Adipocyte (in vitro differentiated cells): ENCODE measurements at regions not wholly inside any gene's neighbourhood (a gene's known extent, or its start where the extent isn't known, plus 50 kb on each side); places are given as distances from the start of the nearest gene placed in this dataset.

Source experiments
- DNase-seq: peaks from one replicate; pipeline ENCODE4 v3.0.0-alpha.2; 2015; ENCODE audit warnings: low read depth
- H3K27me3 ChIP-seq: replicated peaks from 2 replicates; pipeline ENCODE4 v1.7.0; 2013; ENCODE audit warnings: mild to moderate bottlenecking, low read length, moderate library complexity; ENCODE audit not compliant: control insufficient read depth, insufficient read depth
- H3K36me3 ChIP-seq: 2 replicates; pipeline ENCODE4 v1.7.0; 2013; ENCODE audit warnings: low read length, mild to moderate bottlenecking, moderate library complexity; ENCODE audit not compliant: control insufficient read depth, insufficient read depth, severe bottlenecking
- H3K4me1 ChIP-seq: 2 replicates; pipeline ENCODE4 v1.7.0; 2013; ENCODE audit warnings: mild to moderate bottlenecking, low read length, moderate library complexity; ENCODE audit not compliant: control insufficient read depth, insufficient read depth
- H3K4me3 ChIP-seq: 2 replicates; pipeline ENCODE4 v1.7.0; 2013; ENCODE audit warnings: mild to moderate bottlenecking, low read length, moderate library complexity
- H3K9ac ChIP-seq: 2 replicates; pipeline ENCODE4 v1.7.0; 2013; ENCODE audit warnings: mild to moderate bottlenecking, low read length, moderate library complexity
- H3K9me3 ChIP-seq: 2 replicates; pipeline ENCODE4 v1.7.0; 2013; ENCODE audit warnings: mild to moderate bottlenecking, low read length, moderate library complexity; ENCODE audit not compliant: control insufficient read depth

DNA sequence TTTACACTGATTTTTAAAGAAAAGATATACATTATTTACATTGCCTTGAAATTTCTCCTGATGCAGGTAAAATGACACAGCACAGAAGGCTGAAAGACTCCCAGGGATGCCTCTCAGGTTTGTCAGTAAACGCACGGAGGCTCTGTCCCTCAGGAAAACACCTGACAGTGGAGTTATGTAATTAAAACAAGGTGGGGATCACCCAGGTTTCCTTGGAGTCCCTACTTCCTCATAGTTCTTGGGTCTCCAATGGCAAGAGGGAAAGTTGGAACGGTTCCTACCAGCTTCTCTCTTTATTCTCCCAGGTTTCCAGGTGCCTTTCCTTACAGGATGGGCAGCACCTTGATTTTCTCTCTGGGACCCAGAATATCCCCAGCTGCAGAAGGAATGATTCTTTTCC lies 654.8 kb downstream of the SLC4A3 start:
- no peaks in the 10 kb centered on the region for H3K9me3 ChIP-seq
- no peak overlapping the region for H3K9ac ChIP-seq
- H3K4me3 ChIP-seq: no peak overlapping the region
- H3K4me1 ChIP-seq: peaks cover 45% of the 10 kb centered on the region
- no peaks in the 10 kb centered on the region for H3K27me3 ChIP-seq
- H3K36me3 ChIP-seq: no peaks in the 10 kb centered on the region
- no peak for DNase-seq

DNA sequence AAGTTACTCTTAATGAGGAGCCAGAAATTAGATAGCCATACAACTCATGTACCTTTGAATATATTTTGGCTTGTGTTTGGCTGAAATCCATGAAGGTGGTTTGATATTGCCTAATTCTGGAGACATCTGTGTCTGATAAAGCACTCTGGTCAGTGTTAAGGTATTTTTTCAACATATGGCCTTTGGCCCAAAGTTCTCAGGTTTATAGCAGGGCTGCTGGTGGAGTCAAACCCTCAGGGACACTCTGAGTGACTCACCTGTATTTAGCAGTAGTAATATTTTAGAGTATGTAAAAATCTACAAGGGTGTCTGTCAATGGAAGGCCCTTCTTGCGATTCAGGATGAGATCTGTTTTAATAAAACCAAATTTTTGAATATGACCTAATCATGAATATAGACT lies 666.5 kb downstream of the SLC4A3 start:
- no peaks in the 10 kb centered on the region for H3K27me3 ChIP-seq
- no peak overlapping the region for H3K4me3 ChIP-seq
- DNase-seq: no peak
- H3K36me3 ChIP-seq: no peaks in the 10 kb centered on the region
- no peak overlapping the region for H3K9ac ChIP-seq
- peaks cover 16% of the 10 kb centered on the region for H3K9me3 ChIP-seq
- H3K4me1 ChIP-seq: no peaks in the 10 kb centered on the region

DNA sequence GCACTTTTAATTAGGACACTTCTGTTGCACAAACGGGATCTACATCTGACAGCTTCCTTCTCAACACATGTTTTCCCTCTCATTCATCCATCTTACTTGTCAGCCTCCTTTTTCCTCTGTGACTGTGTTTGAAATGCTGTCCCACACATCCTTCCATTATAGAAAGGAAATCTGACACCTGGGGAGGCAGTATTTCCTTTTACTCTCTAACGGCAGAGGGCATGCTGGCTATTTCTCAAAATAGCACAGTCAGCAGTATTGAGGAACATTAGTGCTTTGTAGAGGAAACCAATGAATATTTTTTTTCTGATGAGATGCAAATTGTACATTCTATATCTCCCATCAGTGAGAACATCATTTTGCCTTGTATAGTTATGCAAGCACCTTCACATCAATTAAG lies 668.7 kb downstream of the SLC4A3 start:
- H3K4me3 ChIP-seq: no peak overlapping the region
- no peaks in the 10 kb centered on the region for H3K36me3 ChIP-seq
- no peak for DNase-seq
- no peak overlapping the region for H3K9ac ChIP-seq
- peaks cover 16% of the 10 kb centered on the region for H3K9me3 ChIP-seq
- H3K4me1 ChIP-seq: peaks cover under 1% of the 10 kb centered on the region
- no peaks in the 10 kb centered on the region for H3K27me3 ChIP-seq

DNA sequence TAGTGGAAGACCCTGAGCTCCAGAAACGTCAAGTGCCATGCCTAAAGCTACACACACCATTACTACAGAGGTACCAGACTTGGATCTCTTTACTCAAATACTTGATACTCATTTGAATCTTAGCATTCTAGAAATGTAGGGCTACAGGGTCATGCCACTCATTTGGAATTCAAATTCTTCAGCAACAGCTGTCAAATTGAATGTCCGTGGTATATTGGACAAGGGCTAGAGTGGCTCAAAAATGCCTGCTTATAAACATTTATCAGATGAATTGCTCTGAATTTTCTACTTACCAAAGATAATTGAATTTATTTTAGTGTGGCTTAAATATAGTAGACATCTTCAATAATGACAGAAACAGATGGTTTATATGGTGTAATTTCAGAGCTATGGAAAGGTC lies 669.7 kb downstream of the SLC4A3 start:
- Histone ChIP-seq H3K9me3 (peaks cover 11% of the 10 kb centered on the region), H3K27me3 (no peaks in the 10 kb centered on the region), H3K4me3 (no peak overlapping the region), H3K9ac (no peak overlapping the region), H3K36me3 (no peaks in the 10 kb centered on the region), H3K4me1 (peaks cover 9% of the 10 kb centered on the region)
- DNase-seq: no peak

DNA sequence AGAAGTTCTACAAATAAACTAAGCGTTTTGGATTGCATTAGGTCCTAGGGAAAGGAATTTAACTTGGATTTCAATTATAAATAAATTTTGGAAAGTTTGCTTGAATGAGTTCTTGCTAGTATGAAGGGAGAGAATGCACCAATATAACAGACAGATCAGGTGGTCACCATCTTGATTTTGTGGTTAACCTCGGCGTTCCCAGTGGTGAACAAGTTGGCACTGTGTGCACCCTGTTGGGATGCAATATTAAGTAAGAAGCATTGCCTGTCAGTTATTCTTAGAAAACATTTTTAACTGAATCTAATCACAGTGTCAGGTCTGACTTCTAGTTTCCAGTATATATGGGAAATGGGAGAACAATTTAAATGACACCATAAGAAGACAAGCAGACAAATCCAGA lies 673.4 kb downstream of the SLC4A3 start:
- Histone ChIP-seq H3K4me3 (no peak overlapping the region), H3K4me1 (peaks cover 13% of the 10 kb centered on the region), H3K27me3 (no peaks in the 10 kb centered on the region), H3K36me3 (no peaks in the 10 kb centered on the region), H3K9me3 (no peaks in the 10 kb centered on the region), H3K9ac (no peak overlapping the region)
- DNase-seq: no peak

DNA sequence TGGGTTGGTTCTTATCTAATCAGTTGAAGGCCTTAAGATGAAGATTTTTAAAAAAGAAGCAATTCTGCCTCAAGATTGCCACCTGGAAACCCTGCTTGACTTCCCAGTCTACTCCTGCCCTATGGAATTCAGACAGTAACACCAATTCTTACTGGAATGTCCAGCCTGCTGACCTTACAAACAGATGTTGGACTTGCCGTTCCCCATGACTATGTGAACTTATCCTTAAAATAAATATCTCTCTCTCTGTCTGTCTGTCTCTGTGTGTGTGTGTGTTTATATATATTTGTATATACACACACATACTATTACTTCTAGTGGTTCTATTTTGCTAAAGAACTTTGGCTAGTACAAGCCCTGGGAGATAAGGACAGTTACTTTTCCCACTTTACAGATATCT lies 675.3 kb downstream of the SLC4A3 start:
- Histone ChIP-seq H3K27me3 (no peaks in the 10 kb centered on the region), H3K9me3 (no peaks in the 10 kb centered on the region), H3K36me3 (no peaks in the 10 kb centered on the region), H3K4me3 (no peak overlapping the region), H3K4me1 (peaks cover 13% of the 10 kb centered on the region), H3K9ac (no peak overlapping the region)
- no peak for DNase-seq

DNA sequence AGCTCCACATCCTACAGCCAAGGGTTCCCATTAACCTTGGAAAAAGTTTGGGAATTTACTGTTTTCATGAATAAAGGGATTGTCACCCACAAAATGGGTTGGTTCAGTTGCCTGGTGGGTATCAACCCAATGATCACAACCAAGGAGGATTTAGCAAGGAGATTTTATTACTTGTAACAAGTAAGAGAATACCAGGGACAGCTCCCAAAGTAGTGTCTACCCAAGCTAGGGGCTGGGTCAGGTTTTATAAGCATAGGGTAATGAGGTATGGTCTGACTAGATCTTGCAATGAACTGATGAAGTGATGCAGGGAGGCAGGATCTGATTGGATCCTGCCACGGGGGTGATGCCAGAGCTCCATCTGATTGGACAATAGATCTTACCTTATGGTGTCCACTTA lies 681.8 kb downstream of the SLC4A3 start:
- no peak overlapping the region for H3K4me3 ChIP-seq
- H3K9ac ChIP-seq: no peak overlapping the region
- no peaks in the 10 kb centered on the region for H3K4me1 ChIP-seq
- H3K9me3 ChIP-seq: no peaks in the 10 kb centered on the region
- no peak for DNase-seq
- no peaks in the 10 kb centered on the region for H3K36me3 ChIP-seq
- H3K27me3 ChIP-seq: no peaks in the 10 kb centered on the region

DNA sequence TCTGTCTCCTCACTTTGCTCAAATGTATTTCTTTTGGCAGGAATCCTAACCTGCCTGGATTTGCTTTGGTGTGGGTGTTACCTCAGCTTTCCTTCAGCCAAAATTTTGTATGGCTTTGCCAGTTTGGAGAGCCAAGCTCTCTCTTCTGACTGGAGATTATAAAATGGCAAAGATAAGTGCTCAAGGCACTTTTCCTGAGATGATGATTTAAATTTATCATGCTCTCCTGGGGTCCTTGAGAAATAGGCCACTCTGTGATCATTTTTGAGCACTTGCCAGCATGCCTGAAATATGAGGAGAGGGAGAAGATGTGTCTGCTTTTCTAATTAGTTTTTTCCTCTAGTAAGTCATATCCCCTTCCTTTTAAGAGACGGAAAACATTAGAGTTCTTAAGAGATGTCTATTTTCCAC lies 683.0 kb downstream of the SLC4A3 start:
- H3K36me3 ChIP-seq: no peaks in the 10 kb centered on the region
- peak; percentile 9 for DNase-seq
- no peak overlapping the region for H3K4me3 ChIP-seq

DNA sequence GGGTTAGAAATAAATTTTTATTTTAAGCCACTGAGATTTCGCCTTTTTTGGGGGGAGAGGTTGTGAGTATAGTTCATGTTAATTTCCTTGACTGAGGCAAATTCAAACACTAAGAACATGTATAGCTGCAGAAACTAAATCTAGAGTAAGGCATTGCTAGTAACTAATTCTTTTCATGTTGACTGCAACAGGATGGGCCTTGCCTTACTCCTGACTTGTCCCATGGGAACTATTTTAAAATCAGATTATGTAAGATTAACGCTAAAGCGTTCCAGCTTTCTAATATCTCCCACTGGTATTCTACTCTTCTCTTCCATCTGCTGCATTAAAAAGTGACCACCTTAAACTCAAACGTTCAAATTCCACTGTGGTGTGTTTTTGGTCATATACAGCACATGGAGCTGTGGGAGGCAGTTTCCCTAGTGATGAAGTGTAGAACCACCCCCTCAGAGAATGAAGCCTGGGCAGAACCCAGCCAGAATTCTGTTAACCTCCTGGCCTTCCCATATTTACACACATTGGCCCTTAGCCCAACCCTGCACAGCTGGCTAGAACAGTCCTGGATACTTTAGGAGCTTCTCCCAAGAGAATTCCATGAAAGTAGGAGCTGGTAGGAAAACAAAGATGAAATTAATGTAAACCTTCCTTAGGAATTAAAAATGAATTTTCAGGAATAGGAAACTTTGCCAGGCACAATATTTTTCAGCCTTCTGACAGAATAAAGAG lies 687.8 kb downstream of the SLC4A3 start:
- H3K27me3 ChIP-seq: no peaks in the 10 kb centered on the region
- DNase-seq: no peak
- no peaks in the 10 kb centered on the region for H3K36me3 ChIP-seq
- H3K9ac ChIP-seq: no peak overlapping the region
- peaks cover 4% of the 10 kb centered on the region for H3K4me1 ChIP-seq
- H3K9me3 ChIP-seq: no peaks in the 10 kb centered on the region
- no peak overlapping the region for H3K4me3 ChIP-seq

More for the DNA sequence above, 683.0 kb downstream of the SLC4A3 start:
- Histone ChIP-seq H3K27me3 (no peaks in the 10 kb centered on the region), H3K9me3 (no peaks in the 10 kb centered on the region), H3K9ac (no peak overlapping the region), H3K4me1 (peaks cover 3% of the 10 kb centered on the region)

DNA sequence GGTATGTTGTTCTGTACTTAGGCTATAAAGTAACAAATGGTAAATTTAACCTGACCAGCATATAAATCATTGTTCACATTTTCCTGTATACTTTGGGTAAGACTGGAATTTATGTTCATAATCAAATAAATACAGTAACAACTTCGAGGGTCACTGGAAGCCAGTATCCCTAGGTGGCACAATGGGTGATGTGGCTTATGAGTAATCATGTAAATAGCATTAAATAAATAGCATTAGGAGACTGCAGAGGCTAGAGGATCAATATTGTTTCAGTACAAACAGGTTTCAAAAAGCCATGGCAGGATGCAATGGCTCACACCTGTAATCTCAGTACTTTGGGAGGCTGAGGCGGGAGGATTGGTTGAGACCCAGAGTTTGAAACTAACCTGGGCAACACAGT lies 690.6 kb downstream of the SLC4A3 start:
- Histone ChIP-seq H3K9ac (no peak overlapping the region), H3K4me3 (no peak overlapping the region), H3K9me3 (no peaks in the 10 kb centered on the region), H3K4me1 (peaks cover 4% of the 10 kb centered on the region), H3K36me3 (no peaks in the 10 kb centered on the region), H3K27me3 (no peaks in the 10 kb centered on the region)
- no peak for DNase-seq

DNA sequence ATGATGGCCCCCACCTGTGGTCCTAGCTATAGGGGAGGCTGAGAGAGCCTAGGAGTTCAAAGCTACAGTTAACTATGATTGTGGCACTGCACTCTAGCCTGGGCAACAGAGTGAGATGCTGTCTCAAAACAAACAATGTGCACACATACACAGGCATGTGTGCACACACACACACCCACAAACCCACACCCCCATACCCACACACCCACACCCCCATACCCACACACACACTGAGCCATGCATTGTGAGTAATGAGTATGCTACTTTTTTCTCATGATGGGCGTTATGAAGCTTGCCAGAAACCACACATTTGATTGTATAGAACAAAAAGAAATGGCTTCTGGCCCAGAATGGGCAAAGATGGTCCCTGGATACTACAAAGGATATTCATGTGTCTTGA lies 691.1 kb downstream of the SLC4A3 start:
- Histone ChIP-seq H3K9me3 (no peaks in the 10 kb centered on the region), H3K36me3 (no peaks in the 10 kb centered on the region), H3K4me1 (peaks cover 4% of the 10 kb centered on the region), H3K27me3 (no peaks in the 10 kb centered on the region), H3K9ac (no peak overlapping the region), H3K4me3 (no peak overlapping the region)
- no peak for DNase-seq

DNA sequence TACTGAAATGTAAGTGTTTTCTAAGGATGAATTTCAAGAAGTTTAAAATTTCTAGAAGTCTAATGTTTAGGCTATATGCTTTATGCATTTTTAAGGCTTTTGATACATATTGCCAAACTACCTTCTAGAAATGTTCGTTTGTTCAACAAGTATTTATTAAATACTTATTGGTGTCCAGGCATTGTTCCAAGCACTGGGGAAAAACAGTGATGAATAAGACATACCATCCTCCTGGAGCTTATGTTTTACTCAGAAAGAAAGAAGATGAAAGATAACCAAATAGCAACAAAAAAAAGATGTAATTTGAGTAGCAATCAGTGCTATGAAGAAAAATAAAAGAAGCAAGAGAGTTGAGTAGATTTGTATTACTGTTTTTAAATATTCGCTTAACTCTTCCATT lies 692.9 kb downstream of the SLC4A3 start:
- peaks cover 2% of the 10 kb centered on the region for H3K4me1 ChIP-seq
- no peaks in the 10 kb centered on the region for H3K36me3 ChIP-seq
- no peak overlapping the region for H3K9ac ChIP-seq
- H3K9me3 ChIP-seq: no peaks in the 10 kb centered on the region
- no peak overlapping the region for H3K4me3 ChIP-seq
- no peaks in the 10 kb centered on the region for H3K27me3 ChIP-seq
- peak; percentile 45 for DNase-seq
